Smooth muscle cell (in vitro differentiated cells): ENCODE measurements at regions not wholly inside any gene's neighbourhood (a gene's known extent, or its start where the extent isn't known, plus 50 kb on each side); places are given as distances from the start of the nearest gene placed in this dataset.

Experiments
- DNase-seq: peaks from one replicate; lab custom pipeline; 2025; ENCODE audit not compliant: unreplicated experiment; lab: John Stamatoyannopoulos, UW
- H2AFZ ChIP-seq: fragments of 200-600 bp; sonication (generic); 2 replicates; pipeline ENCODE4 v1.6.0; 2016; ENCODE audit warnings: antibody characterized with exemption, low read depth, mild to moderate bottlenecking
- H3F3A ChIP-seq: fragments of 200-600 bp; sonication (generic); 2 replicates; pipeline ENCODE4 v1.6.0; 2017; ENCODE audit warnings: antibody characterized with exemption, low read depth
- H3K27ac ChIP-seq: fragments of 200-600 bp; sonication (generic); 2 replicates; pipeline ENCODE4 v1.5.1; 2016; ENCODE audit warnings: low read depth, mild to moderate bottlenecking
- H3K27me3 ChIP-seq: fragments of 200-600 bp; sonication (generic); 2 replicates; pipeline ENCODE4 v1.6.1; 2016; ENCODE audit warnings: low read depth, mild to moderate bottlenecking
- H3K36me3 ChIP-seq: fragments of 200-600 bp; sonication (generic); 2 replicates; pipeline ENCODE4 v1.5.1; 2016; ENCODE audit warnings: low read depth
- H3K4me1 ChIP-seq: fragments of 200-600 bp; sonication (generic); 2 replicates; pipeline ENCODE4 v1.5.1; 2016; ENCODE audit warnings: low read depth
- H3K4me2 ChIP-seq: fragments of 200-600 bp; sonication (generic); 2 replicates; pipeline ENCODE4 v1.6.0; 2016; ENCODE audit warnings: mild to moderate bottlenecking
- H3K4me3 ChIP-seq: fragments of 200-600 bp; sonication (generic); 2 replicates; pipeline ENCODE4 v1.5.1; 2016; ENCODE audit warnings: mild to moderate bottlenecking
- H3K79me2 ChIP-seq: fragments of 200-600 bp; sonication (generic); 2 replicates; pipeline ENCODE4 v1.6.0; 2016; ENCODE audit warnings: low read depth, mild to moderate bottlenecking
- H3K9ac ChIP-seq: fragments of 200-600 bp; sonication (generic); 2 replicates; pipeline ENCODE4 v1.6.0; 2016; ENCODE audit warnings: low read depth
- H3K9me3 ChIP-seq: fragments of 200-600 bp; sonication (generic); replicated peaks from 2 replicates; pipeline ENCODE4 v1.5.1; 2016; ENCODE audit warnings: low read depth
- H4K20me1 ChIP-seq: fragments of 200-600 bp; sonication (generic); 2 replicates; pipeline ENCODE4 v1.6.0; 2016; ENCODE audit warnings: low read depth
- CTCF ChIP-seq: fragments of 200-600 bp; sonication (generic); IDR thresholded peaks from 2 replicates; pipeline ENCODE4 v1.5.1; 2017; ENCODE audit warnings: borderline replicate concordance, mild to moderate bottlenecking, antibody characterized with exemption; ENCODE audit not compliant: insufficient read depth, poor library complexity, severe bottlenecking
- WGBS: methylation state at CpG from one replicate; pipeline ENCODE4 v1.1.7; 2016; ENCODE audit warnings: low lambda C conversion rate; 5-methylcytosine and 5-hydroxymethylcytosine counted together

GRCh38 chr10:120375666-120376065, 81.4 kb upstream of the PLPP4 start:
- DNase-seq: no peak
- Histone ChIP-seq H2AFZ (no peak overlapping the region), H3K9me3 (no peaks in the 10 kb centered on the region), H3K79me2 (no peaks in the 10 kb centered on the region), H3K36me3 (no peaks in the 10 kb centered on the region), H3K4me3 (no peak overlapping the region), H3F3A (no peaks in the 10 kb centered on the region), H3K27me3 (no peaks in the 10 kb centered on the region), H4K20me1 (no peaks in the 10 kb centered on the region), H3K9ac (no peak overlapping the region), H3K4me2 (no peak overlapping the region), H3K27ac (no peak overlapping the region), H3K4me1 (no peaks in the 10 kb centered on the region)
- TF ChIP-seq CTCF: no peak
- 87% methylated on average over 4 of the region's 4 CpGs for WGBS

GRCh38 chr10:120381931-120382330, 75.1 kb upstream of the PLPP4 start:
- H3K27ac ChIP-seq: no peak overlapping the region
- 90% methylated on average over 7 of the region's 7 CpGs for WGBS
- no peak overlapping the region for H2AFZ ChIP-seq
- no peaks in the 10 kb centered on the region for H3K36me3 ChIP-seq
- no peaks in the 10 kb centered on the region for H3K27me3 ChIP-seq
- no peak for TF ChIP-seq CTCF
- H3K9ac ChIP-seq: no peak overlapping the region
- H3K79me2 ChIP-seq: no peaks in the 10 kb centered on the region
- no peaks in the 10 kb centered on the region for H3K9me3 ChIP-seq
- H3F3A ChIP-seq: no peaks in the 10 kb centered on the region
- no peak overlapping the region for H3K4me2 ChIP-seq
- DNase-seq: no peak
- no peaks in the 10 kb centered on the region for H4K20me1 ChIP-seq
- no peak overlapping the region for H3K4me3 ChIP-seq
- no peaks in the 10 kb centered on the region for H3K4me1 ChIP-seq

- Histone ChIP-seq H3K36me3 (no peaks in the 10 kb centered on the region), H3F3A (no peaks in the 10 kb centered on the region), H3K9ac (no peak overlapping the region), H3K27me3 (no peaks in the 10 kb centered on the region), H3K4me3 (no peak overlapping the region), H3K9me3 (no peaks in the 10 kb centered on the region), H3K27ac (no peak overlapping the region), H3K79me2 (no peaks in the 10 kb centered on the region), H3K4me2 (no peak overlapping the region), H3K4me1 (no peaks in the 10 kb centered on the region), H2AFZ (no peak overlapping the region), H4K20me1 (no peaks in the 10 kb centered on the region)
- DNase-seq: no peak
- 94% methylated on average over 1 of the region's 1 CpG for WGBS
- no peak for TF ChIP-seq CTCF
Measured at GRCh38 chr10:120382360-120382759, 74.7 kb upstream of the PLPP4 start.

GRCh38 chr10:120385992-120386391, 71.0 kb upstream of the PLPP4 start:
- no peaks in the 10 kb centered on the region for H3K27me3 ChIP-seq
- H3K9ac ChIP-seq: no peak overlapping the region
- WGBS: 85% methylated on average over 4 of the region's 4 CpGs
- no peaks in the 10 kb centered on the region for H3K79me2 ChIP-seq
- H4K20me1 ChIP-seq: no peaks in the 10 kb centered on the region
- TF ChIP-seq CTCF: no peak
- no peak overlapping the region for H3K4me2 ChIP-seq
- no peaks in the 10 kb centered on the region for H3K36me3 ChIP-seq
- no peaks in the 10 kb centered on the region for H3K4me1 ChIP-seq
- no peak overlapping the region for H3K4me3 ChIP-seq
- no peaks in the 10 kb centered on the region for H3K9me3 ChIP-seq
- no peaks in the 10 kb centered on the region for H3F3A ChIP-seq
- no peak for DNase-seq
- H2AFZ ChIP-seq: no peak overlapping the region
- H3K27ac ChIP-seq: no peak overlapping the region
